ENCODE measurements at regions not wholly inside any gene's neighbourhood (a gene's known extent, or its start where the extent isn't known, plus 50 kb on each side); places are given as distances from the start of the nearest gene placed in this dataset.

DNA sequence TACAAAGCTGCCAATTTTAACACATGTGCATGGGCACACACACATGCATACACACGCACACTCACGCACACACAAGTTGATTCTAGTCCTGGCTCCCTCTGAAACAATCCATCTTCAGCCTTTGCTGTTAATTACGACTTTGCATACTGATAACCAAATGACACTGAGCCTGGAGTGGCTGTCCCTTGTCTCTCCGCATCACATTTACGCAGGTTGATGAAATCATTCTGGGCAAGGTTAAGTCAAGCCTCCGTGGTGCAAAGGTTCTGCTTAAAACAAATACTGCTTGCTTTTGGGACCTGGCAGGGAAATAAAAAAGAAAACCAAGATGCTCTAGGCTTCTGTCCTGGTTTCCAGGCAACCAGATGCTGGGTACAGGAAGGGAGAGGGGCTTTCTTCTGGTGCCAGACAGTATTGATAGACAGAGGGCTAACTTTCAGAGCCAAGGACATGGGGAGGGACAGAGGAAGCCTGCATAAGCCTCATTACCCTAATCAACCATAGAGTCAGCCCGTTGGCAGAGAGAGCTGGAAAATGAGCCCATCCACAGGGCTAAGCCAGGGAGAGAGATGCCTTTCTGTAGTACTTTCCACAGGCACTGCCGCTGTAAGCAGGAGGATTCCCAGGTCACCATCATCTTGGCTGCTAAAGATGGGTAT, 233.0 kb downstream of the WDR11 start:
- Histone ChIP-seq H3K27me3 (ENCODE audit: control insufficient read depth, insufficient read depth, low read length) (peaks cover 16% of the 10 kb centered on the region), H3K36me3 (ENCODE audit: control insufficient read depth, insufficient read depth, low read length) (no peaks in the 10 kb centered on the region), H3K4me3 (ENCODE audit: low read depth, low read length) (no peak overlapping the region)
- TF ChIP-seq, protein P1, sequence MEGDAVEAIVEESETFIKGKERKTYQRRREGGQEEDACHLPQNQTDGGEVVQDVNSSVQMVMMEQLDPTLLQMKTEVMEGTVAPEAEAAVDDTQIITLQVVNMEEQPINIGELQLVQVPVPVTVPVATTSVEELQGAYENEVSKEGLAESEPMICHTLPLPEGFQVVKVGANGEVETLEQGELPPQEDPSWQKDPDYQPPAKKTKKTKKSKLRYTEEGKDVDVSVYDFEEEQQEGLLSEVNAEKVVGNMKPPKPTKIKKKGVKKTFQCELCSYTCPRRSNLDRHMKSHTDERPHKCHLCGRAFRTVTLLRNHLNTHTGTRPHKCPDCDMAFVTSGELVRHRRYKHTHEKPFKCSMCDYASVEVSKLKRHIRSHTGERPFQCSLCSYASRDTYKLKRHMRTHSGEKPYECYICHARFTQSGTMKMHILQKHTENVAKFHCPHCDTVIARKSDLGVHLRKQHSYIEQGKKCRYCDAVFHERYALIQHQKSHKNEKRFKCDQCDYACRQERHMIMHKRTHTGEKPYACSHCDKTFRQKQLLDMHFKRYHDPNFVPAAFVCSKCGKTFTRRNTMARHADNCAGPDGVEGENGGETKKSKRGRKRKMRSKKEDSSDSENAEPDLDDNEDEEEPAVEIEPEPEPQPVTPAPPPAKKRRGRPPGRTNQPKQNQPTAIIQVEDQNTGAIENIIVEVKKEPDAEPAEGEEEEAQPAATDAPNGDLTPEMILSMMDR (IDR thresholded peaks at IDR 0.05; ENCODE audit: insufficient read depth, low read length, poor library complexity, severe bottlenecking), result no peak
- DNase-seq (ENCODE audit: low read depth), result no peak

DNA sequence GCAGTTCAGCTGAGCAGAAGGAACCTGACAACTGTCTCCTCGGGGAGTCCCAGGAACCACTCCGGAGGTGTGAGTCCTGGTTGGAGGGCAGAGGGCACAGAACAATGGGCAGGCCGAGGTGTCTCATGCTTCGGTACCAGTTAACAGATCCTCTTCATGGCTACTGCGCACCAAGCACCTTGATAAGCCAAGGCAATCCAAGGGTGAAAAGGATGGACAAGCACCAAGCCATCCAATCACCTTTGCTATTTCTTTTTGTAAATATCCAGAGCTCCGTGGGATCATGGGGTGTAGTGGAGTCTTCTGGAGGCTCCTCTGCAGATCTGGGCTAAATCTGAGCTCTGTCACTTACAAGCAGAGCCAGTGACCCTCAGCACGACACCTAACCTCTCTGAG, 233.5 kb downstream of the WDR11 start:
- no peak overlapping the region for H3K4me3 ChIP-seq (ENCODE audit: low read depth, low read length)
- TF ChIP-seq, protein P1 (IDR thresholded peaks at IDR 0.05; ENCODE audit: insufficient read depth, low read length, poor library complexity, severe bottlenecking), result no peak
- H3K27me3 ChIP-seq (ENCODE audit: control insufficient read depth, insufficient read depth, low read length), result peaks cover 16% of the 10 kb centered on the region
- no peak for DNase-seq (ENCODE audit: low read depth)
- no peaks in the 10 kb centered on the region for H3K36me3 ChIP-seq (ENCODE audit: control insufficient read depth, insufficient read depth, low read length)

DNA sequence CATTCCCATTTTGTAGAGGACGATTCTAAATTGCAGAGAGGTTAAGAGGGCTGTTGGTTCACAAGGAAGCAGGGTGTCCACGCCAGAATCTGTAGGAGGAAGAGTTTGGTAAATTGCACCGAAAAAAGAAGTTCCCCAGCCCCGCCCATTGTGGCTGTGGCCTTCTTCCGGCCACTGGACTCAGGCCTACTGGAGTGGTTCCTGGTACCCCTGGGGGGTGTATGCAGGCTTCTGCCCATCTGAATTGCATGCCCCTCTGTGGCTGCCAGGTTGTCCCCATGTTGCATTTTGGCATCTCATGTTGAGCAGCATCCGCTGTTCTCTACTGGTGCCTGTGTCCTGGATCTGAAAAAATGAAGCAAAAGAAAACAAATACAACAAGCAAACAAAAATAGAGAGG, 234.2 kb downstream of the WDR11 start:
- TF ChIP-seq, protein P1 (IDR thresholded peaks at IDR 0.05; ENCODE audit: insufficient read depth, low read length, poor library complexity, severe bottlenecking), result no peak
- DNase-seq (ENCODE audit: low read depth), result no peak
- Histone ChIP-seq H3K27me3 (ENCODE audit: control insufficient read depth, insufficient read depth, low read length) (peaks cover 16% of the 10 kb centered on the region), H3K36me3 (ENCODE audit: control insufficient read depth, insufficient read depth, low read length) (no peaks in the 10 kb centered on the region), H3K4me3 (ENCODE audit: low read depth, low read length) (no peak overlapping the region)

DNA sequence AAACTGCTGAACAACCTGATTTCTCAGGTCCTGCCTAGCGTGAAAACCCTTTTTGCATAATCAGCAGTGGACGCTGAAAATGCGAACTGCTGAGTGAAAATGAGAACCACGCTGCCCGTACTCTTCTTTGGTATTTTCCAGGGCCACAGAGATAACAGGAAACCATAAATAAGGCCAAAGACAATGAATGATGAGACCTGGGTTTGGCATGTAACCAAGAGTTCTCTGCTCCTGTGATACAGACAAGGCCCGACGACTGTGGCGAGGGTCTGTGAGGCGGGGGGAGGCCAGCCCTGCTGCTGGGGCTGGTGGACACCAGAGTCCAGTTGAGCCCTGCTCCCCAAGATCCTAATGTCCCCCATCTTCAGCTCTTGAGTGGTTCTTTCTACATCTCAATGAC, 236.0 kb downstream of the WDR11 start:
- Histone ChIP-seq H3K36me3 (ENCODE audit: control insufficient read depth, insufficient read depth, low read length) (no peaks in the 10 kb centered on the region), H3K27me3 (ENCODE audit: control insufficient read depth, insufficient read depth, low read length) (peaks cover 12% of the 10 kb centered on the region), H3K4me3 (ENCODE audit: low read depth, low read length) (no peak overlapping the region)
- TF ChIP-seq, protein P1 (IDR thresholded peaks at IDR 0.05; ENCODE audit: insufficient read depth, low read length, poor library complexity, severe bottlenecking), result no peak
- DNase-seq (ENCODE audit: low read depth), result no peak

DNA sequence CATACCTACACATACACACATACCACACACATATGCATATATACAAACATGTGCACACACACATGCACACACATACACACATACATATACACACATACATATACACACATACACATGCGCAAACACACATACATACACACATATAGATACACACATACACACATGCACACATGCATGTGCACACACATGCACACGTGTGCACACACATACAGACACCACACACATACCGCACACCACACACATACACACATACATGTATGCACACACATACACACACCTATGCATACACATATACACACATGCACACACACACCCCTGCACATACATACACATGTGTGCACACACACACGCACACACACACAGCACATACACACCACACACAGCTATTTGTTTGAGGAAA, 236.5 kb downstream of the WDR11 start:
- Histone ChIP-seq H3K27me3 (ENCODE audit: control insufficient read depth, insufficient read depth, low read length) (peaks cover 12% of the 10 kb centered on the region), H3K36me3 (ENCODE audit: control insufficient read depth, insufficient read depth, low read length) (no peaks in the 10 kb centered on the region), H3K4me3 (ENCODE audit: low read depth, low read length) (no peak overlapping the region)
- DNase-seq (ENCODE audit: low read depth), result no peak
- TF ChIP-seq, protein P1 (IDR thresholded peaks at IDR 0.05; ENCODE audit: insufficient read depth, low read length, poor library complexity, severe bottlenecking), result no peak

DNA sequence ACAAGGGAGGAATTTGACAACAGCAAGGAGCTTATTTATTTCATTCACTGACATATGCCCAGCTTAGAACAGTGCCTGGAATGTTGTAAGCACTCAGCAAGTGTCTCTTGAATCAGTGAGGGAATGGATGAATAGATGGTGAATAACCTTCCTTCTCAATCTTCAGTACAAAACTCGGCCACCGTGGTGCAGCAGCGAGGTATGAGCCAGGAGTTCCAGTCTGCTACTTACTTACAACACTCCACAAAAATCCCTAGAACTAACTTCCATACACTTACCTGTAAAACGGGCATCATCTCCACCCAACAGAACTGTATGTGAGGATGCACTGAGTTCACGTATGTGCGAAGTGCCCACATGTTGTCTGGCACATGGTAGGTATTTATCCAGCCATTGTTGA, 237.4 kb downstream of the WDR11 start:
- TF ChIP-seq, protein P1 (IDR thresholded peaks at IDR 0.05; ENCODE audit: insufficient read depth, low read length, poor library complexity, severe bottlenecking), result peak; percentile 43
- Histone ChIP-seq H3K27me3 (ENCODE audit: control insufficient read depth, insufficient read depth, low read length) (peaks cover 12% of the 10 kb centered on the region), H3K36me3 (ENCODE audit: control insufficient read depth, insufficient read depth, low read length) (no peaks in the 10 kb centered on the region), H3K4me3 (ENCODE audit: low read depth, low read length) (no peak overlapping the region)
- DNase-seq (ENCODE audit: low read depth), result no peak

All from kidney epithelial cell (primary cell).